22Rv1 (cell line): ENCODE measurements at regions not wholly inside any gene's neighbourhood (a gene's known extent, or its start where the extent isn't known, plus 50 kb on each side); places are given as distances from the start of the nearest gene placed in this dataset.

Experiments used
- CTCF ChIP-seq: fragments of 450-650 bp; IDR thresholded peaks from 2 replicates; pipeline ENCODE4 v1.5.1; 2017; ENCODE audit warnings: mild to moderate bottlenecking
- ZFX ChIP-seq: fragments of 450-650 bp; IDR thresholded peaks from 2 replicates; pipeline ENCODE4 v1.6.1; 2017; ENCODE audit warnings: antibody characterized with exemption, borderline replicate concordance

DNA sequence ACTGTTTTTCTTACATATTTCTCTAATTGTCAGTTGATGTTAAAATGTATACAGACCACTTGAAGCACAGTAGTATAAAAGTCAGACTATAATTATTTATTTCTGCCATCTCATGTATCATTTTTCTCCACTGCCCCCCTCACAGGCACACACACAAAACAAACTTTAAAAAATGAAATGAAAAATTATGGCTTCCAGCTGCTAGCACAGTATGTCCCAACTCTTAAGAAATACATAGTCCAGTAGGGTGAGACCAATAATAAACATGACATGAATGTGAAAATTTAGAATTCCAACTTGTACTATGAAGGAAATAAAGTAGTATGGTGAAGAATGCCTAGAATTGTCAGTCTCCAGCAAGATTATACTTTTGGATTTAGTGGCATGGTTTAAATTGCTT is 1247.9 kb downstream of the JRKL start:
- TF ChIP-seq CTCF (no peak), ZFX (no peak)
